A673 (cell line): ENCODE measurements at regions not wholly inside any gene's neighbourhood (a gene's known extent, or its start where the extent isn't known, plus 50 kb on each side); places are given as distances from the start of the nearest gene placed in this dataset.

Experiments
- BruUV-seq: library from RNA; stranded (reverse); fragments of 400-500 nt; replicated peaks from 2 replicates; lab custom pipeline; 2021; lab: Mats Ljungman, UMichigan
- CTCF ChIA-PET: fragments of 300-600 bp; sonication (Branson Sonifier 250); formaldehyde crosslinking; loops from one replicate; lab custom pipeline; 2022; ENCODE audit warnings: antibody characterized with exemption; lab: Charles Lee
- POLR2A ChIA-PET: fragments of 300-600 bp; sonication (Branson Sonifier 250); formaldehyde crosslinking; loops from one replicate; lab custom pipeline; 2022; ENCODE audit warnings: antibody characterized with exemption; ENCODE audit not compliant: low non-redundant PET; lab: Charles Lee
- DNase-seq: peaks from one replicate; pipeline ENCODE4 v3.0.0-alpha.2; 2015; ENCODE audit warnings: low spot score
- H3K27ac ChIP-seq: fragments of 200-600 bp; sonication (generic); 2 replicates; pipeline ENCODE4 v1.5.1; 2016; ENCODE audit warnings: mixed run types, low read depth, mild to moderate bottlenecking, mixed read lengths, antibody characterized with exemption, low read length; ENCODE audit not compliant: poor library complexity, severe bottlenecking
- H3K27me3 ChIP-seq: fragments of 200-600 bp; sonication (generic); replicated peaks from 2 replicates; pipeline ENCODE4 v1.6.1; 2017; ENCODE audit warnings: mixed run types, low read depth, mild to moderate bottlenecking, mixed read lengths, antibody characterized with exemption, low read length; ENCODE audit not compliant: insufficient read depth, poor library complexity
- H3K36me3 ChIP-seq: fragments of 200-600 bp; sonication (generic); 2 replicates; pipeline ENCODE4 v1.6.1; 2016; ENCODE audit warnings: mixed run types, mild to moderate bottlenecking, mixed read lengths, antibody characterized with exemption, low read length; ENCODE audit not compliant: insufficient read depth, poor library complexity, severe bottlenecking
- H3K4me1 ChIP-seq: fragments of 200-600 bp; sonication (generic); 2 replicates; pipeline ENCODE4 v1.6.1; 2017; ENCODE audit warnings: mixed run types, mild to moderate bottlenecking, mixed read lengths, antibody characterized with exemption, low read length; ENCODE audit not compliant: insufficient read depth, poor library complexity, severe bottlenecking
- H3K4me3 ChIP-seq: fragments of 200-600 bp; sonication (generic); 2 replicates; pipeline ENCODE4 v1.5.1; 2016; ENCODE audit warnings: low read depth, mixed run types, mild to moderate bottlenecking, mixed read lengths, low read length; ENCODE audit not compliant: poor library complexity, severe bottlenecking
- H3K9me3 ChIP-seq: fragments of 200-600 bp; sonication (generic); 2 replicates; pipeline ENCODE4 v1.6.1; 2016; ENCODE audit warnings: mixed run types, low read depth, mild to moderate bottlenecking, mixed read lengths, antibody characterized with exemption, low read length; ENCODE audit not compliant: poor library complexity, severe bottlenecking
- CTCF ChIP-seq: fragments of 300-800, 200-600 bp; sonication (generic); conservative IDR thresholded peaks from 2 replicates; pipeline ENCODE4 v1.5.1; 2017; ENCODE audit warnings: low read depth, mild to moderate bottlenecking, antibody characterized with exemption, low read length, moderate library complexity, mixed read lengths
- EZH2 ChIP-seq: fragments of 200-600 bp; sonication (generic); IDR thresholded peaks from 2 replicates; pipeline ENCODE4 v1.6.1; 2017; ENCODE audit warnings: borderline replicate concordance, low read depth, mild to moderate bottlenecking, mixed read lengths, antibody characterized with exemption, low read length; ENCODE audit not compliant: poor library complexity, severe bottlenecking
- intact Hi-C: fragments of 100-400 bp; cut with micrococcal nuclease; formaldehyde crosslinking; loops from one replicate; pipeline ENCODE4 v1.10.0; 2022; ENCODE audit not compliant: unreplicated experiment

- no peak for DNase-seq
- no TSS peak for BruUV-seq
- intact Hi-C loops = no loop called here
- Histone ChIP-seq H3K27me3 (no peaks in the 10 kb centered on the region), H3K4me1 (no peaks in the 10 kb centered on the region), H3K27ac (no peak overlapping the region), H3K36me3 (no peaks in the 10 kb centered on the region), H3K9me3 (no peaks in the 10 kb centered on the region), H3K4me3 (no peak overlapping the region)
- CTCF ChIA-PET = no interaction called here
- POLR2A ChIA-PET = no interaction called here
- TF ChIP-seq CTCF = no peak
- no peak for TF ChIP-seq EZH2
Observed at GRCh38 chr9:111178331-111179055, 140.2 kb upstream of the LPAR1 start.

GRCh38 chr9:111176511-111176910 lies 138.2 kb upstream of the LPAR1 start:
- no TSS peak for BruUV-seq
- Histone ChIP-seq H3K4me1 (no peaks in the 10 kb centered on the region), H3K27me3 (no peaks in the 10 kb centered on the region), H3K4me3 (no peak overlapping the region), H3K9me3 (peaks cover 4% of the 10 kb centered on the region), H3K27ac (no peak overlapping the region), H3K36me3 (no peaks in the 10 kb centered on the region)
- ChIA-PET CTCF (no interaction called here), POLR2A (no interaction called here)
- intact Hi-C loops = no loop called here
- no peak for DNase-seq
- TF ChIP-seq CTCF (no peak), EZH2 (no peak)

GRCh38 chr9:111175350-111175749 lies 137.1 kb upstream of the LPAR1 start:
- intact Hi-C loops = no loop called here
- BruUV-seq = no TSS peak
- Histone ChIP-seq H3K27me3 (no peaks in the 10 kb centered on the region), H3K27ac (no peak overlapping the region), H3K36me3 (no peaks in the 10 kb centered on the region), H3K4me3 (no peak overlapping the region), H3K4me1 (no peaks in the 10 kb centered on the region), H3K9me3 (peaks cover 4% of the 10 kb centered on the region)
- POLR2A ChIA-PET = no interaction called here
- DNase-seq = no peak
- CTCF ChIA-PET = no interaction called here
- no peak for TF ChIP-seq CTCF
- TF ChIP-seq EZH2 = no peak
